ENCODE measurements at regions not wholly inside any gene's neighbourhood (a gene's known extent, or its start where the extent isn't known, plus 50 kb on each side); places are given as distances from the start of the nearest gene placed in this dataset.

DNA sequence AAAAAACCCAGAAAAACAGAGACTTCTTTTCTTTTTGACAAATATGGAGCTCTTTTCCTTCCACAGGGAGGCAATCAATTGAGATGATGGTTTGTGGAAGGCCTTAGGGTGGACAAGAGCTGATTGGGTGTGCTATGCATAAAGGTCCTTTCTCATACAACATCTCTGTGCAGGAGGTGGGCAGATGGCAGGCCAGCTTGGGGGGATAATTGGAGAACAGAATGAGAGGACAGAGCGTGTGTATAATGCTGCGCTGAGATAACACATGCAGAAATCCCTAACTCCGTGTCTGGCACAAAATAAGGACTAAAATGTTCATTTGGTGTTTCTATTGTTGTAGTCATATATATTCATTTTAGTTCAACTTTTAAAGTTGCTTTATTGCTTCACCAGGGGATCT lies 159.0 kb upstream of the MEF2C start:
- TF ChIP-seq POLR2A (IDR thresholded peaks at IDR 0.05) = no peak
- TF ChIP-seq, protein P1, sequence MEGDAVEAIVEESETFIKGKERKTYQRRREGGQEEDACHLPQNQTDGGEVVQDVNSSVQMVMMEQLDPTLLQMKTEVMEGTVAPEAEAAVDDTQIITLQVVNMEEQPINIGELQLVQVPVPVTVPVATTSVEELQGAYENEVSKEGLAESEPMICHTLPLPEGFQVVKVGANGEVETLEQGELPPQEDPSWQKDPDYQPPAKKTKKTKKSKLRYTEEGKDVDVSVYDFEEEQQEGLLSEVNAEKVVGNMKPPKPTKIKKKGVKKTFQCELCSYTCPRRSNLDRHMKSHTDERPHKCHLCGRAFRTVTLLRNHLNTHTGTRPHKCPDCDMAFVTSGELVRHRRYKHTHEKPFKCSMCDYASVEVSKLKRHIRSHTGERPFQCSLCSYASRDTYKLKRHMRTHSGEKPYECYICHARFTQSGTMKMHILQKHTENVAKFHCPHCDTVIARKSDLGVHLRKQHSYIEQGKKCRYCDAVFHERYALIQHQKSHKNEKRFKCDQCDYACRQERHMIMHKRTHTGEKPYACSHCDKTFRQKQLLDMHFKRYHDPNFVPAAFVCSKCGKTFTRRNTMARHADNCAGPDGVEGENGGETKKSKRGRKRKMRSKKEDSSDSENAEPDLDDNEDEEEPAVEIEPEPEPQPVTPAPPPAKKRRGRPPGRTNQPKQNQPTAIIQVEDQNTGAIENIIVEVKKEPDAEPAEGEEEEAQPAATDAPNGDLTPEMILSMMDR (IDR thresholded peaks at IDR 0.05) = no peak
